Ureter (tissue), 1 donor: ENCODE measurements at regions not wholly inside any gene's neighbourhood (a gene's known extent, or its start where the extent isn't known, plus 50 kb on each side); places are given as distances from the start of the nearest gene placed in this dataset.
A peak's percentile ranks its signal among the peaks of the same experiment; 100 is the strongest.
"Not testable (repeated sequence)": the region's sequence is repeated elsewhere in the genome, so short reads cannot be mapped to it uniquely, and the experiment has no call there.

Experiments used
- DNase-seq: peaks from one replicate; pipeline ENCODE4 v3.0.0-alpha.2; 2020; ENCODE audit warnings: low spot score
- donor health status: DM: yes; HTN: yes; CAD: no.

- DNase-seq: no peak
Measured at GRCh38 chr16:54879681-54880080, 51.0 kb upstream of the IRX5 start.

- DNase-seq: no peak
Measured at GRCh38 chr16:54878301-54878700, 52.4 kb upstream of the IRX5 start.

GRCh38 chr16:54875443-54875842 is 55.2 kb upstream of the IRX5 start:
- no peak for DNase-seq

- not testable (repeated sequence) for DNase-seq
Measured at GRCh38 chr16:54873716-54874373, 56.8 kb upstream of the IRX5 start.

- no peak for DNase-seq
Measured at GRCh38 chr16:54873071-54873470, 57.6 kb upstream of the IRX5 start.

GRCh38 chr16:54870151-54870550 is 60.5 kb upstream of the IRX5 start:
- no peak for DNase-seq

GRCh38 chr16:54867302-54867832 is 63.3 kb upstream of the IRX5 start:
- no peak for DNase-seq

- DNase-seq: no peak
Measured at GRCh38 chr16:54862529-54862928, 68.1 kb upstream of the IRX5 start.

- DNase-seq: no peak
Measured at GRCh38 chr16:54856871-54857270, 73.8 kb upstream of the IRX5 start.

GRCh38 chr16:54847609-54848008 is 83.1 kb upstream of the IRX5 start:
- no peak for DNase-seq

GRCh38 chr16:54847207-54847606 is 83.5 kb upstream of the IRX5 start:
- peak; percentile 65 for DNase-seq

GRCh38 chr16:54846766-54847165 is 83.9 kb upstream of the IRX5 start:
- DNase-seq: peak; percentile 50

GRCh38 chr16:54843424-54843750 is 87.3 kb upstream of the IRX5 start:
- DNase-seq: no peak

GRCh38 chr16:54842743-54843423 is 87.8 kb upstream of the IRX5 start:
- no peak for DNase-seq

- DNase-seq: no peak
Measured at GRCh38 chr16:54829691-54830090, 101.0 kb upstream of the IRX5 start.

- no peak for DNase-seq
Measured at GRCh38 chr16:54822892-54823291, 107.8 kb upstream of the IRX5 start.

GRCh38 chr16:54822492-54822891 is 108.2 kb upstream of the IRX5 start:
- no peak for DNase-seq

- no peak for DNase-seq
Measured at GRCh38 chr16:54821731-54822130, 108.9 kb upstream of the IRX5 start.

GRCh38 chr16:54817940-54818574 is 112.6 kb upstream of the IRX5 start:
- DNase-seq: no peak

- no peak for DNase-seq
Measured at GRCh38 chr16:54817432-54817831, 113.2 kb upstream of the IRX5 start.

GRCh38 chr16:54816471-54816870 is 114.2 kb upstream of the IRX5 start:
- no peak for DNase-seq

- no peak for DNase-seq
Measured at GRCh38 chr16:54815177-54815576, 115.5 kb upstream of the IRX5 start.

GRCh38 chr16:54813778-54814177 is 116.9 kb upstream of the IRX5 start:
- DNase-seq: no peak
